UCSD-AML1 (cell line): ENCODE measurements at regions not wholly inside any gene's neighbourhood (a gene's known extent, or its start where the extent isn't known, plus 50 kb on each side); places are given as distances from the start of the nearest gene placed in this dataset.

Experiments used
- DNase-seq: peaks from one replicate; lab custom pipeline; 2025; ENCODE audit not compliant: unreplicated experiment; lab: John Stamatoyannopoulos, UW

- no peak for DNase-seq
These were observed 100.4 kb downstream of the SLIT2 start for GRCh38 chr4:20352163-20352431.

DNA sequence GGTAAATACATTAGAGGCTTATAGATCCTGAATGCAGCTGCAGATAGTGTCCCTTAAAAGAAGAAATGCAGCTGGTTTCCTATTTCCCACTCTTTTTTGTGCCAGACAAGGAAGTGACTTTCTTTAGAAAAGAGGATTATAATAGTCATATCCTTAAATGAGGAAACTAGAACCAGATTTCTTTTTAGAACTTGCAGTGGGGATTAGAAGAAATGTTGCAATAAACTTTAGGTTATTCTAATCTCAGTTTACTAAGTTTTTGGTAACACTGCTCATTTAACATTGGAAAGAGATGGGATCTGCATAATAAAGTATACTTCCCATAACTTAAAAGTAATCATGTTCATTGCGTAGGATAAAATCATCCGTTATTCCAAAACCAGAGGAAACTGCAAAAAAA, 101.9 kb downstream of the SLIT2 start:
- no peak for DNase-seq

DNA sequence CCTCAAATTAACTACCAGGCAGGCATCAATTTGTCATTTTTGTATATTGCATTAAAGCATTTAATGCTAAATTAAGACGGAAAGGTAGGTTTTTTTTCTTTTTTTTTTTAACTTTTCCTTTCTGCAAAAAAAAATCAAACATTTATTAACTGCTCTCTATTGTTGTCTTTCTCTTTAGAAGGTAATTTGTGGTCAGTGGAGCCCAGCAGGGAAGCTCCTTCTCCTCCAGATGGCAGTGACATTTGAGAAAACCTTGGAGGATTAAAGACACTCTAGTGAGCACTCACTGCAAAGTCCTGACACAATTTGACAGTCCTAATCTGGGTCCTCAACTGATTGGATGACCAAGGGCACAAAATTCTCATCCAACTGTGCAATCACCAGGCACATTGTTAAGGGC, 102.4 kb downstream of the SLIT2 start:
- DNase-seq = no peak

DNA sequence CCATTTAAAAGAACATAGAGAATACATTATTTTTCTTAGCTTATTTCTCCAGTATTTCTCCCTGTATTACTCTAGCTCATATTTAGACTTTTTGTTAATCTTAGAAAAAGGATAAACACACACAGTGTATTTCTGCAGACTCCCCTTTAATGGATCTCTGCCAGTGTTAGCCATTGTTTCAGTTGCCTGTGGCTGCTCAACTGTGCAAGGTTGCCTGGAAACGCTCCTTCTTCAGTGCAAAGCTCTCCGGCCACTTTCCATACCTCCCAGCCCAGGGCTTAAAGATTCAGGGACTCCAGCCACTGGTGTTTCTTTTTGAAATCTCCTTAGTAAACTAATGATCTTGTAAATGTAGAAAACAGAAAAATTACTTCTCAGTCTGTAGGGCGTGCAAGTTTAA, 104.9 kb downstream of the SLIT2 start:
- DNase-seq = no peak

GRCh38 chr4:20358110-20358509, 106.4 kb downstream of the SLIT2 start:
- DNase-seq = no peak

GRCh38 chr4:20359692-20360091, 108.0 kb downstream of the SLIT2 start:
- no peak for DNase-seq

DNA sequence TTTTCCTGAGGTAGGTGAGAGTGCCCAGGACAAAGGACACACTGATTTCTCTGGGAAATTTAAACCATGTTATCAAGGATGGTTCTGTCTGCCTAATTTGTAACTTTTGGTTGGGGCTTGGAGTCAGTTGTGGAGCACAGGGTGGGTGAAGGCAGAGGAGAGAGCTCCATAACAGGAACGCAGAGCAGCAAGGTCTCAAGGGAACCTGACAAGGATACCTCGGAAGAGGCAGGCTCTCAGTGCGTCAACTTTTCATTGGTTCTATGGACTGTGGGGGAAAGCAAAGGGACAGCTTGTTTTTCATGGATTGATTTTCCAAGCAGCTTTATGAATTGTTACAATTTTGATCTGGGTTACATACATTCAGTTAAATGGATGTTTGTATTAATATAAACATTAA, 110.4 kb downstream of the SLIT2 start:
- no peak for DNase-seq

GRCh38 chr4:20364969-20365368, 113.3 kb downstream of the SLIT2 start:
- DNase-seq = no peak

- no peak for DNase-seq
These were observed 115.7 kb downstream of the SLIT2 start for GRCh38 chr4:20367446-20367845.

DNA sequence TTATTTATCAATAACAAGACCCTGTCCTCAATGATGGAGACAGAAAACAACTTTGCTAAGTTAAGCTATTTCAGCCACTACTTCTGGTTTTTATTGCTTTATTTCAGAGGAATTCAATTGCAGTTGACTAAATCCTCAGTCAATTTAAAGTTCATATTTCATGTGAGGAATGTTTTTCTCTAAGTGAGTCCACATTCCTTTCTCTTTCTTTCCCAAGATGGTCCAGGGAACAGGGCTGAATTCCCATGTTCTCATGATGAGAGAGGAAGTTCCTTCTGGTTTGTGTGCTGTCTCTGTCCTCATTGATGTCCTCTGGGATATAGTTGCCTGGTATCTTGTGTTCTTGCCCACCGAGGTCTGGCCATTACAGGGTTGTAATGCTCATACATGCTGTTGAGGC, 117.2 kb downstream of the SLIT2 start:
- DNase-seq = no peak

- DNase-seq = no peak
These were observed 118.6 kb downstream of the SLIT2 start for GRCh38 chr4:20370274-20370673.

DNA sequence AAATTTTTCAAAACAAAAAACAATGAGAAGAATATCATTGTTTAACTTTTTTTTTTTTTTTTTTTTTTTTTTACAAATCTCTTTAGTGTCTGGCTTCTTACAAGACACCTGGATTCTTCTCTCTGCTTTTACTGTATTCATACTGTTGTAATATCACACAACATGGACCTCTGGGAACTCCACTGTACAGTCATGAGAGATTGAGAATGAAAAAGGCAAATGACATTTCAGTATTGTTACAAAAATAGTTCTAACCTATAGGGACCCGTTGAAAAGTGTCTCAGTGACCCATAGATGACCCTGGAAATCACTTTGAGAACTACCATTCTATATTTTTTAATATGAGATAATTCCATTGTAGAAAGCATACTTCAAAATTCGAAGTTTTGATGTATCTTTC, 124.4 kb downstream of the SLIT2 start:
- no peak for DNase-seq

DNA sequence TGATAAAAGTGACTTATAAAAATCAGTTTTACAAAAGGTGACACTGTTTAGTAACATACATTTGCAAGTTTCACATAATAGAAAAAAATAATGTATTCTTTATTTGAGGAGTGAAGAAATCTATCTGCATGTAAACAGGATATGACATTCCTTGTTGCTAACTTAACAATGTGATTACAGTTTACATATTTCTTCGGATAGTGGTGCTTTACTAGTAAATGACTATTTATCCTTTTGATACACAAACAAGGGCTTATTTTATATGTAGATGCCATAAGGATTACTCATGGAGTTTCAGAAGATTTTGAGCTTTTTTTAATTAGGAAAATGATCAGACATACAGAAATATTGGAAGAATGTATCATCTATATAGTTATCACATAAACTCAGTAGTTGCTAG, 126.5 kb downstream of the SLIT2 start:
- DNase-seq = no peak

DNA sequence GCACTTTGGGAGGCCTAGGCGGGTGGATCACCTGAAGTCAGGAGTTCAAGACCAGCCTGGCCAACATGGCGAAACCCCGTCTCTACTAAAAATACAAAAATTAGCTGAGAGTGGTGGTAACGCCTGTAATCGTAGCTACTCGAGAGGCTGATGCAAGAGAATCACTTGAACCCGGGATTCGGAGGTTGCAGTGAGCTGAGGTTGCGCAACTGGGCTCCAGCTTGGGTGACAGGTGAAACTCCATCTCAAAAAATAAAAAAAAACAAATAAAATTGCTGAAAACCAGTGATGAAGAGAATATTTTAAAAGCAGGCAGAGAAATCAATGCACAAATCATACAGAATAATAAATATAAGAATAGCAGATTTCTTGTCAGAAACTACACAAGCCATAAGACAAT, 129.3 kb downstream of the SLIT2 start:
- DNase-seq = no peak

DNA sequence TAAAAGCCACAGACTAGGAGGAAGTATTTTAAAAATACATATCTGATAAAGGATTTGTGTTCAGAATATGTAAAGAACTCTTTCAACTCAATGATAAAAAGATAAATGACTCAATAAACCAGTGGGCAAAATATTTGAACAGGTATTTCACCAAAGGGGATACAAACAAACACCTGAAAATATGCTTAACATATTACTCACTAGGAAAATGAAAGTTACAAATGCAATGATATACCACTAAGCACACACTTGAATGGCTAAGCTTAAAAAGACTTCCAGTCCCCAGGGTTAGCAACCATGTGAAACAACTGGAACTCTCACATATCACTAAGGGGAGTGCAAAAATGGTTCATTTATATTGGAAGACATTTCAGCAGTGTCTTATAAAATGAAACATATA, 131.6 kb downstream of the SLIT2 start:
- DNase-seq = no peak

- no peak for DNase-seq
These were observed 132.3 kb downstream of the SLIT2 start for GRCh38 chr4:20383969-20384368.

DNA sequence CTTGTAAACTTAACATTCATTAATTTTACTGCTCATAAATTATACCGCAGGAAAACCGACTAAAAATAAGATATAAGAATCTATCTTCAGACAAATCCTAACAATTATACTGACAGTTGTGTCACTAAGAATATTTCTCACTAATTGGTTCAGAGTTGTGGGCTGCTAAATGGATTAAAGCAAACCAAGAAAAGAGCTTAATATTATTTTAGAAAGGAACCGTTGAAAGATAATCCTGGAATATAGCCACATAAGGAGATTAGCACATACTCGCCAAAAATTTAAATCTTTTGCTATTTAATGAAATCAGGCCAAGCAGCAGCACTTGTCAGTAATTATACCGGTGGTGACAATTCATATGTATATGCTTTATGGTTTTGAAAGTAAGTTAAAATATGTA, 132.8 kb downstream of the SLIT2 start:
- DNase-seq = no peak

GRCh38 chr4:20386001-20386740, 134.5 kb downstream of the SLIT2 start:
- DNase-seq = no peak

DNA sequence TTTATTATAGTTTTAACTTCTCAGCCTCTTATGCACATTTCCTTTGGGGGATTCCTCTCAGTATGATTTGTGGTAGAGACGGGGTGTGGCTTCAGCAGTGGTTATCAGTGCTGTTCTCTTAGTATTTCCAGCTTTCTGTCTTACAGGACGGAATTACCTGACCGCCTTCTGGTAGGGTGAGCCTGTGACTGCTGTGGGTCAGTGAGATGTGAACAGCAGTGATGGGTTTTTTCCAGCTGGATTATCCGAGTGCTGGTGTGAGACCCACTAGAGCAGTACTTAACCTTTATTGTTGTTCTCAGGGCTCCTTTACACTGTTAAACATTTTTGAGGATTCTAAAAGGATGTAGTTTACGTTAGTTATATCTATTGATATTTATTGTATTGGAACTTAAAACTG, 135.2 kb downstream of the SLIT2 start:
- no peak for DNase-seq

DNA sequence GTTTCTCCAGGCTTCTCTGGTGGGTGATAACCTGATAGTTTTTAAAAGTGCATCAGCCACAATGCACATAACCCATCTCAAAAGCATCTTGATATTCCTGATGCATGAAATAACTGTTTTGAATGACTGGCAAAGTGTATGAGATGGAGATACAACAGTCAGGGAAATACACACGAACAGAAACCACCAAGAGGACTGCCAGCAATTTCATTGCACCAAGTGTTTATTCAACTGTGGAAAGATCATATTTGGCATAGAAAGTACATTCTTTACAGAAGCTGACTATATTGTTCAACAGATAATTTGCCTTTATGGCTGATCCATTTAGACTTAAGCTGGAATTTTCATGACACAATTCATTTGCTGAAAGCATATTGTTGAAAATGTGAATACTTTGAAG, 139.5 kb downstream of the SLIT2 start:
- DNase-seq = no peak

DNA sequence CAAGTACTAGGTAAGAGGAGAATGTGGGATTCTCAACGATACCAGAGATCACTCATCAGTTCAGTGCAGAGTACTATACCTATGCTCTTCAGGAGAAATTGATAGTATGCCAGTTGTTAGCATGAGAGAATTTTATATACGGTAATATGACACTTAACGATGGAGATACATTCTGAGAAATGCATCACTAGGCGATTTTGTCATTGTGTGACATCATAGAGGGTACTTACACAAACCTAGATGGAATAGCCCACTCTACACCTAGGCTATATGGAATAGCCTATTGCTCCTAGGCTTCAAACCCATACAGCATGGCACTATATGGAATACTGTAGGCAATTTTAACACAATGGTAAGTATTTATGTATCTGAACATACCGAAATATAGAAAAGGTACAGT, 140.2 kb downstream of the SLIT2 start:
- DNase-seq = no peak

- no peak for DNase-seq
These were observed 141.9 kb downstream of the SLIT2 start for GRCh38 chr4:20393486-20394100.

GRCh38 chr4:20394512-20394911, 142.8 kb downstream of the SLIT2 start:
- DNase-seq = no peak
